Uterus (tissue), 2 donors: ENCODE measurements at regions not wholly inside any gene's neighbourhood (a gene's known extent, or its start where the extent isn't known, plus 50 kb on each side); places are given as distances from the start of the nearest gene placed in this dataset.
"Not testable (repeated sequence)": the region's sequence is repeated elsewhere in the genome, so short reads cannot be mapped to it uniquely, and the experiment has no call there.

Source experiments
- CTCF ChIP-seq, 4 experiments: fragments of 200-600 bp in 2 of 4; fragments of 450-650 bp in 2 of 4; sonication (generic) in 2 of 4; IDR thresholded peaks; one replicate each; pipeline ENCODE4 v1.5.1; 2016 to 2019; ENCODE audit warnings: antibody characterized with exemption in 4 of 4, mild to moderate bottlenecking in 2 of 4, moderate library complexity in 1 of 4
- POLR2A ChIP-seq, 2 donors: fragments of 450-650 bp; IDR thresholded peaks; one replicate each; pipeline ENCODE4 v1.6.1; 2016; ENCODE audit warnings: antibody characterized with exemption in 2 of 2, mild to moderate bottlenecking in 1 of 2, moderate library complexity in 1 of 2

GRCh38 chr4:170685701-170686100 lies 595.9 kb upstream of the AADAT start:
- TF ChIP-seq CTCF, POLR2A (IDR thresholded peaks at IDR 0.05): not testable (repeated sequence)
